NB4 (cell line): ENCODE measurements at regions not wholly inside any gene's neighbourhood (a gene's known extent, or its start where the extent isn't known, plus 50 kb on each side); places are given as distances from the start of the nearest gene placed in this dataset.
"Not testable (repeated sequence)": the region's sequence is repeated elsewhere in the genome, so short reads cannot be mapped to it uniquely, and the experiment has no call there.

Source experiments
- POLR2A ChIP-seq: IDR thresholded peaks from 2 replicates; pipeline ENCODE4 v1.6.1; 2011; ENCODE audit warnings: mild to moderate bottlenecking; ENCODE audit not compliant: insufficient read length; ENCODE audit errors: extremely low read depth
- TF ChIP-seq, protein P1 (sequence below): IDR thresholded peaks from one replicate; pipeline ENCODE4 v1.5.1; 2012; ENCODE audit warnings: low read depth, low read length

GRCh38 chr2:97374426-97374825 is 215.3 kb downstream of the ANKRD36B start:
- TF ChIP-seq, protein P1, sequence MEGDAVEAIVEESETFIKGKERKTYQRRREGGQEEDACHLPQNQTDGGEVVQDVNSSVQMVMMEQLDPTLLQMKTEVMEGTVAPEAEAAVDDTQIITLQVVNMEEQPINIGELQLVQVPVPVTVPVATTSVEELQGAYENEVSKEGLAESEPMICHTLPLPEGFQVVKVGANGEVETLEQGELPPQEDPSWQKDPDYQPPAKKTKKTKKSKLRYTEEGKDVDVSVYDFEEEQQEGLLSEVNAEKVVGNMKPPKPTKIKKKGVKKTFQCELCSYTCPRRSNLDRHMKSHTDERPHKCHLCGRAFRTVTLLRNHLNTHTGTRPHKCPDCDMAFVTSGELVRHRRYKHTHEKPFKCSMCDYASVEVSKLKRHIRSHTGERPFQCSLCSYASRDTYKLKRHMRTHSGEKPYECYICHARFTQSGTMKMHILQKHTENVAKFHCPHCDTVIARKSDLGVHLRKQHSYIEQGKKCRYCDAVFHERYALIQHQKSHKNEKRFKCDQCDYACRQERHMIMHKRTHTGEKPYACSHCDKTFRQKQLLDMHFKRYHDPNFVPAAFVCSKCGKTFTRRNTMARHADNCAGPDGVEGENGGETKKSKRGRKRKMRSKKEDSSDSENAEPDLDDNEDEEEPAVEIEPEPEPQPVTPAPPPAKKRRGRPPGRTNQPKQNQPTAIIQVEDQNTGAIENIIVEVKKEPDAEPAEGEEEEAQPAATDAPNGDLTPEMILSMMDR, result not testable (repeated sequence)
- TF ChIP-seq POLR2A, result not testable (repeated sequence)
